Breast epithelium (tissue), 3 donors: ENCODE measurements at regions not wholly inside any gene's neighbourhood (a gene's known extent, or its start where the extent isn't known, plus 50 kb on each side); places are given as distances from the start of the nearest gene placed in this dataset.

Experiments
- POLR2A ChIP-seq: fragments of 450-650 bp; IDR thresholded peaks from one replicate; pipeline ENCODE4 v1.6.1; 2016; ENCODE audit warnings: antibody characterized with exemption, mild to moderate bottlenecking, moderate library complexity
- POLR2AphosphoS5 ChIP-seq, 3 donors: sonication (generic); formaldehyde crosslinking; IDR thresholded peaks; one replicate each; pipeline ENCODE4 v1.6.1; 2017; ENCODE audit warnings: antibody characterized with exemption in 3 of 3
- TF ChIP-seq, protein P1 (sequence below), 3 donors: fragments of 450-650 bp; IDR thresholded peaks; one replicate each; pipeline ENCODE4 v1.5.1; 2016 to 2017; ENCODE audit warnings: antibody characterized with exemption in 3 of 3, mild to moderate bottlenecking in 3 of 3, moderate library complexity in 3 of 3

DNA sequence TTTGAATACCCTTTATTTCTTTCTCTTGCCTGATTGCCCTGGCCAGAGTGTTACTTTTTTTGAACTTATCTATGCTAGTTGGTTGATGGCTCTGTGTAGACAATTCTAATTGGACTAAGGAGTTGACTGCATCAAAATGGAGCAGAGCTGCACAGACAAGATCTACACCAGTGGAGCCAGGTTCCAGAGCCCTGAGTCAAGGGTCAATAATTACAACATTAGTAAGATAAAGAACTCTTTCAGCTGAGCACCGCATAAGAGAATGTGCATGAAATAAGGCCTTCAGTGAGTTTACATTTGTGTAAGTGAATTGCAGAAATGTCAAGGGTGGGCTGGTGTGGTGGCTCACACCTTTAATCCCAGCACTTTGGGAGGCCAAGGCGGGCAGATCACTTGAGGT is 599.7 kb upstream of the TENM3 start:
- TF ChIP-seq, protein P1, sequence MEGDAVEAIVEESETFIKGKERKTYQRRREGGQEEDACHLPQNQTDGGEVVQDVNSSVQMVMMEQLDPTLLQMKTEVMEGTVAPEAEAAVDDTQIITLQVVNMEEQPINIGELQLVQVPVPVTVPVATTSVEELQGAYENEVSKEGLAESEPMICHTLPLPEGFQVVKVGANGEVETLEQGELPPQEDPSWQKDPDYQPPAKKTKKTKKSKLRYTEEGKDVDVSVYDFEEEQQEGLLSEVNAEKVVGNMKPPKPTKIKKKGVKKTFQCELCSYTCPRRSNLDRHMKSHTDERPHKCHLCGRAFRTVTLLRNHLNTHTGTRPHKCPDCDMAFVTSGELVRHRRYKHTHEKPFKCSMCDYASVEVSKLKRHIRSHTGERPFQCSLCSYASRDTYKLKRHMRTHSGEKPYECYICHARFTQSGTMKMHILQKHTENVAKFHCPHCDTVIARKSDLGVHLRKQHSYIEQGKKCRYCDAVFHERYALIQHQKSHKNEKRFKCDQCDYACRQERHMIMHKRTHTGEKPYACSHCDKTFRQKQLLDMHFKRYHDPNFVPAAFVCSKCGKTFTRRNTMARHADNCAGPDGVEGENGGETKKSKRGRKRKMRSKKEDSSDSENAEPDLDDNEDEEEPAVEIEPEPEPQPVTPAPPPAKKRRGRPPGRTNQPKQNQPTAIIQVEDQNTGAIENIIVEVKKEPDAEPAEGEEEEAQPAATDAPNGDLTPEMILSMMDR (IDR thresholded peaks at IDR 0.05), result no peak
- TF ChIP-seq POLR2AphosphoS5 (IDR thresholded peaks at IDR 0.05) (no peak), POLR2A (no peak)
